HEK293T (cell line): ENCODE measurements at regions not wholly inside any gene's neighbourhood (a gene's known extent, or its start where the extent isn't known, plus 50 kb on each side); places are given as distances from the start of the nearest gene placed in this dataset.

Experiments
- BHLHE40 ChIP-seq: fragments of 450-650 bp; IDR thresholded peaks from 2 replicates; pipeline ENCODE4 v1.6.1; 2016; ENCODE audit warnings: mild to moderate bottlenecking, moderate library complexity, borderline replicate concordance
- CTBP1 ChIP-seq: fragments of 450-650 bp; IDR thresholded peaks from 2 replicates; pipeline ENCODE4 v1.6.1; 2016; ENCODE audit warnings: borderline replicate concordance
- ELF4 ChIP-seq: fragments of 450-650 bp; IDR thresholded peaks from 2 replicates; pipeline ENCODE4 v1.6.1; 2017; ENCODE audit warnings: antibody characterized with exemption
- FOXA1 ChIP-seq: fragments of 450-650 bp; IDR thresholded peaks from 2 replicates; pipeline ENCODE4 v1.6.1; 2016; ENCODE audit warnings: mild to moderate bottlenecking
- HDGF ChIP-seq: fragments of 450-650 bp; IDR thresholded peaks from 2 replicates; pipeline ENCODE4 v1.6.1; 2017; ENCODE audit warnings: antibody characterized with exemption, borderline replicate concordance
- L3MBTL2 ChIP-seq: fragments of 450-650 bp; conservative IDR thresholded peaks from 2 replicates; pipeline ENCODE4 v1.6.1; 2016; ENCODE audit warnings: mild to moderate bottlenecking
- NFRKB ChIP-seq: fragments of 450-650 bp; IDR thresholded peaks from 2 replicates; pipeline ENCODE4 v1.6.1; 2016; ENCODE audit warnings: mild to moderate bottlenecking, moderate library complexity
- PKNOX1 ChIP-seq: fragments of 450-650 bp; IDR thresholded peaks from 2 replicates; pipeline ENCODE4 v1.6.1; 2016
- ZNF384 ChIP-seq: fragments of 450-650 bp; IDR thresholded peaks from 2 replicates; pipeline ENCODE4 v1.6.1; 2016

- no peak for TF ChIP-seq CTBP1
- TF ChIP-seq L3MBTL2: no peak
- no peak for TF ChIP-seq PKNOX1
- TF ChIP-seq ELF4: no peak
- no peak for TF ChIP-seq FOXA1
- no peak for TF ChIP-seq BHLHE40
- TF ChIP-seq ZNF384: no peak
- TF ChIP-seq HDGF: no peak
- no peak for TF ChIP-seq NFRKB
Measured at GRCh38 chr4:116847616-116848015, 237.8 kb downstream of the TRAM1L1 start.
